ENCODE measurements at regions not wholly inside any gene's neighbourhood (a gene's known extent, or its start where the extent isn't known, plus 50 kb on each side); places are given as distances from the start of the nearest gene placed in this dataset.
"Not testable (repeated sequence)": the region's sequence is repeated elsewhere in the genome, so short reads cannot be mapped to it uniquely, and the experiment has no call there.

DNA sequence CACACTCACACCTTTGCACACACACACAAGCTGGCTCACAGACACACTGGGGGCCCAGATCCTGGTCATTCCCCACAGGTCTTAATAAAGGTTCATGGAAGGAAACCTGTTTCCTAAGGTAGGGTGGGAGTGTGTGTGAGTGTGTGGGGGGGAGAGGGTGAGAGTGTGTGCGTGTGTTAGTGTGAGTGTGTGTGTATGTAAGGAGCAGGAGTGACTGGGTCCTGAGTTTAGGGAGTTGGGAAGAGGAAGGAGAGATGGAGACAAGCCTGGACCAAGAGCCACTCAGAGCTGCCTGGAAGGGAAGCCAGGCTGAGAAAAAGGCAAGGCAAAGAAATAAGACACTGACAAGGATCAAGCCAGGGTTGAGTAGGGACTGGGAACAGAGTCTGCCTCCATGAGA lies 129.2 kb downstream of the POTEM start:
- H3K4me3 ChIP-seq (ENCODE audit: low read depth, poor library complexity, severe bottlenecking); DNase-seq (ENCODE audit: low spot score in 2 of 2); intact Hi-C loops (cut with DNase I; ENCODE audit: low total_unique reads): not testable (repeated sequence)
- TF ChIP-seq, protein P1, sequence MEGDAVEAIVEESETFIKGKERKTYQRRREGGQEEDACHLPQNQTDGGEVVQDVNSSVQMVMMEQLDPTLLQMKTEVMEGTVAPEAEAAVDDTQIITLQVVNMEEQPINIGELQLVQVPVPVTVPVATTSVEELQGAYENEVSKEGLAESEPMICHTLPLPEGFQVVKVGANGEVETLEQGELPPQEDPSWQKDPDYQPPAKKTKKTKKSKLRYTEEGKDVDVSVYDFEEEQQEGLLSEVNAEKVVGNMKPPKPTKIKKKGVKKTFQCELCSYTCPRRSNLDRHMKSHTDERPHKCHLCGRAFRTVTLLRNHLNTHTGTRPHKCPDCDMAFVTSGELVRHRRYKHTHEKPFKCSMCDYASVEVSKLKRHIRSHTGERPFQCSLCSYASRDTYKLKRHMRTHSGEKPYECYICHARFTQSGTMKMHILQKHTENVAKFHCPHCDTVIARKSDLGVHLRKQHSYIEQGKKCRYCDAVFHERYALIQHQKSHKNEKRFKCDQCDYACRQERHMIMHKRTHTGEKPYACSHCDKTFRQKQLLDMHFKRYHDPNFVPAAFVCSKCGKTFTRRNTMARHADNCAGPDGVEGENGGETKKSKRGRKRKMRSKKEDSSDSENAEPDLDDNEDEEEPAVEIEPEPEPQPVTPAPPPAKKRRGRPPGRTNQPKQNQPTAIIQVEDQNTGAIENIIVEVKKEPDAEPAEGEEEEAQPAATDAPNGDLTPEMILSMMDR (IDR thresholded peaks at IDR 0.05) = peak in 1 of 3 donors; percentile 46
- 65 to 69% methylated on average over 1 of the region's 1 CpG for WGBS, 2 donors

DNA sequence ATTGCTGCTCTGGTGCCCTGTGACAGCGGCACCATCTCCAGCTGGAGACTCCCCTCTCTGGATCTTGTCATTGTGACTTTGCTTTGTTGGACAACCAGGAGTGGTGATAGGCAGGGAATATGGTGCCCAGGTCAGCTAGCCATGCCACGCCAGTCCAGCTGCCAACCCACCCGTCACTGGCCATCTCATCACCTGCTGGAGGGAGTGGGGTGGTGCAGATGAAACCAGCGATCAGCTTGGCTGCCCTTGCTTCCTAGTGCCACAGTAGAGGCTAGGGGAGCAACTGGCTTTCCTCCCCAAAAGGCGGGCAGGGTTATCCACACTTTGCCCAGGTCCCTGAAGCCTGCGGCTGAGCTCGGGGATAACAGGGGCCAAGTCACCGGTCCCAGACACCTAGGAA lies 129.6 kb downstream of the POTEM start:
- WGBS, 2 donors = 83 to 90% methylated on average over 8 of the region's 8 CpGs
- intact Hi-C loops (cut with DNase I; ENCODE audit: low total_unique reads); H3K4me3 ChIP-seq (ENCODE audit: low read depth, poor library complexity, severe bottlenecking): not testable (repeated sequence)
- DNase-seq (ENCODE audit: low spot score in 2 of 2) = peak in 1 of 2 donors; percentile 12

DNA sequence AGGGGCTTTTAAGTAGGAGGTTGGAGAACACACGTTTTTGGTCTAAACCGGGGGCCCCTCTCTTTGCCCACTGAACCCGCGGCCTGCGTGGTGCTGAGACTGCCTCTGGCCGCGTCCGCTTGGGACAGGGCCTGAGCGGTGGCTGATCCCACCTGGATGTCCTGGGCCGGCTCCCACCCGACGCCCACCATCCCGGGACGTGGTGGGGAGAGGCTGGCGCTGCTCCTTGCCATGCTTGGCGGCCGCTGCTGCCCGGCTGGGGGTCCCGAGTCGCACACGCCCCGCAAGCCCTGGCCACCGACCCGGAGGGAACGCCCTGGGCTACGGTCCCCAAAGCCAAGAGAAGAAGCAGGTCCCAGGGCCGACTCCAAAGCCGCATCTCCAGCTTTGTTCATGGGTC lies 130.1 kb downstream of the POTEM start:
- peak in 1 of 2 donors; percentile 14 for DNase-seq (ENCODE audit: low spot score in 2 of 2)
- intact Hi-C loops (cut with DNase I; ENCODE audit: low total_unique reads); H3K4me3 ChIP-seq (ENCODE audit: low read depth, poor library complexity, severe bottlenecking): not testable (repeated sequence)
- whole genome bisulfite sequencing, 2 donors = 80 to 86% methylated on average over 28 of the region's 28 CpGs

DNA sequence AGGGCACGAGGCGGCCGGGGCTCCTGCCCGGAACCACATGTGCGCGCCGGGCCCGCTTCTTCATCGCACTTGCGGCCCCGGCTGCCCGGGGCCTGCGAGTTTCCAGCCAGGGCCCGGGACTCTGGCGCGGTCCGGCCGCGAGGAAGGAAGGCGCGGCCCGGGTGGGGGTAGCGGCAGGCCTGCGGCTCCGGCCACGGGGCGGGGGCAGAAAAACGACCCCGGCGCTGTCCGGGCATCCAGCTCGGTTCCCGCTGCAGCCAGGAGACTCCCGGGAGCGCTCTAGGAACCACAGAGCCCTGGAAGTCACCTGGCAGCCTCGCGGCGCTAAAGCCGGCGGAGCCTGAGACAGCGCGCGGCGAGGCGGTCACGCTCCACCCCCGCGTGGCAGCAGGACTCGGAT lies 130.5 kb downstream of the POTEM start:
- intact Hi-C loops (cut with DNase I; ENCODE audit: low total_unique reads); H3K4me3 ChIP-seq (ENCODE audit: low read depth, poor library complexity, severe bottlenecking); DNase-seq (ENCODE audit: low spot score in 2 of 2): not testable (repeated sequence)
- 69% methylated on average over 31 to 49 of the region's 49 CpGs for WGBS, 2 donors

DNA sequence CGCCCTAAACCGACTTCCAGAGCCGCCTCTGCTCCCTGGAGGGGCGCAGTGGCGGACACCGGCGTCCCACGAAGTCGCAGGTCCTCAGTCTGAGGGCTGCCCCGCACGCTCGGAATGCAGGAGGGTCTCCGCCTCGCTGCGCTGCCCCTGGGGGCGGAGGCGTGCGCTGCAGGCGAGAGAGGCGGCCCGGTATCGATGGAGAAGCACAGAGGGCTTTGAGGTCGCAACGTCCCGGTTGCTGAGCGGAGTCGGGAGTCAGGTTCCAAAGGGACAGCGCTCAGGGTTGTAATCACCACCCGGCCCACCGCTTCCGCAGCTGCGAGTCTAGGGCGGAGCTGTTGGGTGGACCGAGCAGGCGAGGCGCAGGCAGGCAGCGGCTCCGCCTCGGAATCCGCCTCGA lies 131.0 kb downstream of the POTEM start:
- 66 to 70% methylated on average over 16 to 20 of the region's 41 CpGs for WGBS, 2 donors
- DNase-seq (ENCODE audit: low spot score in 2 of 2); H3K4me3 ChIP-seq (ENCODE audit: low read depth, poor library complexity, severe bottlenecking); intact Hi-C loops (cut with DNase I; ENCODE audit: low total_unique reads): not testable (repeated sequence)

DNA sequence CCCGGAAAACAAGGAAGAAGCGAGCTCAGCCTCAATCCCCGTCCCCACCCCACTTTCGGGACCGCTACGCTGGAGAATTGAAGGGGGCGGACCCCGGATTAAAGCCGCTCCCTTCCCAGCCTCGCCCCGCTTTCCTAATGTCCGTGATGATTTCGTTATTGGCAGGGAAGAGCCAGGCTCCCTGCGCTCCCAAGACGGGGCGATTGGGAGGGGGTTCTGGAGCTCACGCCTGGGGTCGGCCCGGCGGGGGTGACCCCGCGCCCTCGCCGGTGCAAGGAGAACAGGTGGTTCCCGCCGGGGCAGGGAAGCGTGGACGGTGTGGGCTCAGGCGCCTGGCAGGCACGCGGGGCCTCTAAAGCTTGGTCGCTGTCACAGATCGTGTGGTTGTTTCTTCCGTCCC lies 131.5 kb downstream of the POTEM start:
- H3K4me3 ChIP-seq (ENCODE audit: low read depth, poor library complexity, severe bottlenecking); intact Hi-C loops (cut with DNase I; ENCODE audit: low total_unique reads): not testable (repeated sequence)
- 63 to 69% methylated on average over 33 to 34 of the region's 34 CpGs for WGBS, 2 donors
- peak; percentile 13 to 82 for DNase-seq (ENCODE audit: low spot score in 2 of 2)

DNA sequence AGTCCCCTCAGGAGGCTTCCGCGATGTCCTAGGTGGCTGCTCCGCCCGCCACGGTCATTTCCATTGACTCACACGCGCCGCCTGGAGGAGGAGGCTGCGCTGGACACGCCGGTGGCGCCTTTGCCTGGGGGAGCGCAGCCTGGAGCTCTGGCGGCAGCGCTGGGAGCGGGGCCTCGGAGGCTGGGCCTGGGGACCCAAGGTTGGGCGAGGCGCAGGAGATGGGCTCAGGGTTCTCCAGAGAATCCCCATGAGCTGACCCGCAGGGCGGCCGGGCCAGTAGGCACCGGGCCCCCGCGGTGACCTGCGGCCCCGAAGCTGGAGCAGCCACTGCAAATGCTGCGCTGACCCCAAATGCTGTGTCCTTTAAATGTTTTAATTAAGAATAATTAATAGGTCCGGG lies 132.1 kb downstream of the POTEM start:
- 53% methylated on average over 8 of the region's 29 CpGs; no CpG with 5 or more reads in 1 of the 2 donors for whole genome bisulfite sequencing, 2 donors
- intact Hi-C loops (cut with DNase I; ENCODE audit: low total_unique reads); H3K4me3 ChIP-seq (ENCODE audit: low read depth, poor library complexity, severe bottlenecking); DNase-seq (ENCODE audit: low spot score in 2 of 2): not testable (repeated sequence)

DNA sequence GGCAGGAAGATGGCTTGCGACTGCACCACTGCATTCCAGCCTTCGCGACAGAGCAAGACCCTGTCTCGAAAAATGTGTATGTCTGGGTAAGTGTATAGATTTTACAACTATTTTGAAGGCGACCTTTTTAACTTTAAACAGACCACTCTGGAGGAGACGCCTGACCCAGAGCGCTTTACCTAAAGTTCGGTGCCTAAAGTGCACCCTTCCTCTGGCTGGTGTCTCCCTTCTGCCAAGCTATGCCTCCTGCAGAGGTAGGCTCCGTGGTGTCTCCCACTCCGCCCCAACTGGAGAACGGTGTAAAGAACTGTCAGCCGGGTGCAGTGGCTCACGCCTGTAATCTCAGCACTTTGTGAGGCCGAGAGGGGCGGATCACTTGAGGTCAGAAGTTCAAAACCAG lies 132.7 kb downstream of the POTEM start:
- H3K4me3 ChIP-seq (ENCODE audit: low read depth, poor library complexity, severe bottlenecking); DNase-seq (ENCODE audit: low spot score in 2 of 2); intact Hi-C loops (cut with DNase I; ENCODE audit: low total_unique reads): not testable (repeated sequence)
- 85% methylated on average over 4 of the region's 15 CpGs; no CpG with 5 or more reads in 1 of the 2 donors for WGBS, 2 donors

DNA sequence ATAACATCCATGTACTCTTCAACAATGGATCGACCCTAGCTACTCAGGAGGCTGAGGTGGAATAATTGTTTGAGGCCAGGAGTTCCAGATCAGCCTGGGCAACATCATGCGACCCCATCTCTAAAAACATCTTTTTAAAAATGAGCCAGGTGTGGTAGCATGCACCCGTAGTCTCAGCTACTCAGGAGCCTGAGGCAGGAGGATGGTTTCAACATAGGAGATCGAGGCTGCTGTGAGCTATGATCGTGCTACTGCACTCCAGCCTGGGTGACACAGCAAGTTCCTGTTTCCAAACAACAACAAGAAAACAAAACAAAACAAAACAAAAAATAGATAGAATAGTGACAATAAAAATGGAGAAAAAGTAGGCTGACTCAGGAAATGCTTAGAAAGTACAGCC lies 138.3 kb downstream of the POTEM start:
- H3K4me3 ChIP-seq (ENCODE audit: low read depth, poor library complexity, severe bottlenecking); intact Hi-C loops (cut with DNase I; ENCODE audit: low total_unique reads): not testable (repeated sequence)
- DNase-seq (ENCODE audit: low spot score in 2 of 2) = peak in 1 of 2 donors; percentile 57
- WGBS, 2 donors = 47 to 63% methylated on average over 5 of the region's 5 CpGs

DNA sequence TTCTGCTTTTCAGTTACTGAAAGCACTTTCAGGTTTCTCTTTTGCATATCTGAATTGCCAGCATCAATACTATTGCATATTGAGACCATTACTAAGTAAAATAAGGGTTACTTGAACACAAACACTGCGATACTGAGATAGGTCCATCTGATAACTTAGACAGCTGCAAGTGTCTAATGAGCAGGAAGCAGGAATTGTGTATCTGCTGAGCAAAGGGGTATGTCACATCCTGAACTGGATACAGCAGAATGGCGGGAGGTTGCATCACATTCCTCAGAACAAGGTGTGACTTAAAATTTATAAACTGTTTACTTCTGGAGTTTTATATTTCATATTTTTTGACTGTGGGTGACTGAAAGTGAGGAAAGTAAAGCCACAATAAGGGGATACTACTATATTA lies 142.7 kb downstream of the POTEM start:
- DNase-seq (ENCODE audit: low spot score in 2 of 2); intact Hi-C loops (cut with DNase I; ENCODE audit: low total_unique reads); H3K4me3 ChIP-seq (ENCODE audit: low read depth, poor library complexity, severe bottlenecking): not testable (repeated sequence)
- 87 to 93% methylated on average over 2 of the region's 2 CpGs for WGBS, 2 donors

DNA sequence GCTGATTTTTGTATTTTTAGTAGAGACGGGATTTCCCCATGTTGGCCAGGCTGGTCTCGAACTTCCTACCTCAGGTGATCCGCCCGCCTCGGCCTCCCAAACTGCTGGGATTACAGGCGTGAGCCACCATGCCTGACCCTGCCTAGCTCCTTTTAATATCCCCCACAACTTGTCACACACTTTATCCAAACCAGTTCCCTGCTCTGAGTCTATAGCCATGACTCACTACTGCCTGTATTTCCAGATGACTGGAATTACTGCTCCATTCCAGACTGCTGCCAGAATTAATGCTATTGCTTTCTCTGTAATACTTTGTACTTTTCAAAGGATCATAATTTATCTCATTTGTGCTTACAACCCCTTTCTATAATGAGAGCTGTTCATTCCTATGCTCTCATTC lies 153.1 kb downstream of the POTEM start:
- no CpG with 5 or more reads among the region's 6 CpGs for WGBS, 2 donors
- DNase-seq (ENCODE audit: low spot score in 2 of 2); H3K4me3 ChIP-seq (ENCODE audit: low read depth, poor library complexity, severe bottlenecking); intact Hi-C loops (cut with DNase I; ENCODE audit: low total_unique reads): not testable (repeated sequence)

DNA sequence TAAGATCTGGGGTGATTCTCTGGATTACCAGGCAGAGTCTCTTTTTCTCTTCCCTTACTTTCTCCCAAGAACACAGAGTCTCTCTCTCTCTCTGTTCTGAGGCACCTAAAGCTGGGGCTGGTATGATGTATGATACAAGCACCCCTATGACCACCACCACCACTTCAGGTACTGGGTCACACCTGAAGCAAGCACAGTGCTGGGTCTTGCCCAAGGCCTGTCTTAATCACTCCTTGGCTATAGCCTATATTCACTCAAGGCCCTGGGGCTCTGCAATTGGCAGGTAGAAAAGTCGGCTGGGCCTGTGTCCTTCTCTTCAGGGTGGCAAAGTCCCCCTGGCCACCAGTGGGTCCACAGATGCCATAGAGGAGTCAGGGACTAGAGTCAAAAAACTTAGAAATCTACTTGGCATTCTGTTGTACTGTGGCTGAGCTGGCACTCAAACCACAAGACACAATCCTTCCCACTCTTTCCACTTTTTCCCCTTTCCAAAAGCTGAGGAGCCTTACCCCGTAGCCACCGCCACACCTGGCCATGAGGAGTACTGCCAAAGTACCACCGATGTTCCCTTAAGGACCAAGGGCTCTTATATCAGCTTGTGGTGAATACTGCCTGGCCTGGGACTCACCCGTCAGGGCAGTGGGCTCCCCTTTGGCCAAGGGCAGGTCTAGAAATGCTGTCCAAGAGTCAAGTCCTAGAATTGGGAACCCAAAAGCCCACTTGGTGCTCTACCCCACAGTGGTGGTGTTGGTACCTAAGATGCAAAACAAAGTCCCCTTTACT lies 159.2 kb downstream of the POTEM start:
- 60 to 77% methylated on average over 1 to 3 of the region's 5 CpGs for WGBS, 2 donors
- intact Hi-C loops (cut with DNase I; ENCODE audit: low total_unique reads); H3K4me3 ChIP-seq (ENCODE audit: low read depth, poor library complexity, severe bottlenecking): not testable (repeated sequence)
- peak; percentile 11 to 40 for DNase-seq (ENCODE audit: low spot score in 2 of 2)

DNA sequence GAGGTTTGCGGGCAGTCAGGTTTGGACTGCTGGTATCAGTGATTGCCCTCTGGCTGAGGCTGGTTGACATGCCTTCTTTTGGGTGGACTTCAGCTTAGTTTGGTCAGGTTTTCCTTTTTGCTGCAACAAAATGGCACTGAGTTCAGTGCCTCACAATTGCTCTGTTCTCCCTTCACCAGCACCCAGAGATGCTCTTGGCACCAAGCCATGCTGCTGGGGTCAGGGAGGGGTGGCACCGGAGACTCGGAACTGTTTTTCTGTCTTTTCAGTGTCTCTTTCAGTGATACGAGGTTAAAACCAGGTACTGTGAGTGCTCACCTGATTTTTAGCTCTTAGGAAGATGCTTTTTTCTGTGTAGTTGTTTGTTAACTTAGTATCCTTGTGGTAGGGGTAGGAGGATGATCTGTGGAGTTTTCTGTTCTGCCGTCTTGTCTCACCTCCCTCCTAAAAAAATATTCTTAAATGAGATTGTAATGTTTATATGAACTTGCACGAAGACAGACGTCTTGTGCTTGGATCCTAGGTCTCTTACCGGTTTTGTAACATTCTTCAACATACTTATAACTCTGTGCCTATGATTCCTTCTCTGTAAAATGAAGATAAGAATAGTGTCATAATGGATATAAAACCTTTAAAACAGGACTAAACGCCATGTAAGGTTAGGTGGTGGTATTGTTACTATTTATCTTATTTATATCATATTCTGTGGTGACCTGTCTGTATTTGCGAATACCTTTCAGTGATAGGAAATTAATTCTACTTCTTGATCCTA lies 160.6 kb downstream of the POTEM start:
- intact Hi-C loops (cut with DNase I; ENCODE audit: low total_unique reads); H3K4me3 ChIP-seq (ENCODE audit: low read depth, poor library complexity, severe bottlenecking): not testable (repeated sequence)
- DNase-seq (ENCODE audit: low spot score in 2 of 2) = peak in 1 of 2 donors; percentile 11
- 76 to 80% methylated on average over 10 of the region's 10 CpGs for WGBS, 2 donors

DNA sequence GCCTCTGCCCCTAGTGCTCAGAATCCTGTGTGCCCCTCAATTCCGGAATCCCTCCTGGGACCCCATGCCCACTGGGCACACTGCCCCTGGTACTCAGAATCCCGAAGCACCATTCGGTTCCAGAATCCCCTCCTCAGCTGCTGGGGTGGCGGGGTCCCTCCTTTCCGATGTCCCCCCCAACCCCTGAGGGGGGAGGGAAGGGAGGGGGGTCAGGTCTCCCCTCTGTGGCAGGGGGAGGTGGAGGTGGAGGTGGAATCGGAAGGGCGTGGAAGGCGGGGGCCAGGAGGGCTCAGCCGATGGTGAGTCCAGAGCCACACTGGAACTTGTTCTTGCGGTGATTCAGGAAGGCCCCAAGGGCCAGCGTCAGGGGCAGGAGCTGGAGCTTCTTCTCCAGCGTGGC lies 164.3 kb downstream of the POTEM start:
- no CpG with 5 or more reads among the region's 12 CpGs for WGBS, 2 donors
- DNase-seq (ENCODE audit: low spot score in 2 of 2); intact Hi-C loops (cut with DNase I; ENCODE audit: low total_unique reads); H3K4me3 ChIP-seq (ENCODE audit: low read depth, poor library complexity, severe bottlenecking): not testable (repeated sequence)

All from lower leg skin (tissue), 4 donors.